ENCODE measurements at regions not wholly inside any gene's neighbourhood (a gene's known extent, or its start where the extent isn't known, plus 50 kb on each side); places are given as distances from the start of the nearest gene placed in this dataset.

GRCh38 chr1:68799096-68799495 lies 302.2 kb upstream of the DEPDC1 start:
- DNase-seq (no peak), ATAC-seq (ENCODE audit: low read depth) (no peak)
- H3K27ac Mint-ChIP-seq, result no peak overlapping the region
- peaks cover 3% of the 10 kb centered on the region for H3K9me3 Mint-ChIP-seq
- TF ChIP-seq, protein P1, sequence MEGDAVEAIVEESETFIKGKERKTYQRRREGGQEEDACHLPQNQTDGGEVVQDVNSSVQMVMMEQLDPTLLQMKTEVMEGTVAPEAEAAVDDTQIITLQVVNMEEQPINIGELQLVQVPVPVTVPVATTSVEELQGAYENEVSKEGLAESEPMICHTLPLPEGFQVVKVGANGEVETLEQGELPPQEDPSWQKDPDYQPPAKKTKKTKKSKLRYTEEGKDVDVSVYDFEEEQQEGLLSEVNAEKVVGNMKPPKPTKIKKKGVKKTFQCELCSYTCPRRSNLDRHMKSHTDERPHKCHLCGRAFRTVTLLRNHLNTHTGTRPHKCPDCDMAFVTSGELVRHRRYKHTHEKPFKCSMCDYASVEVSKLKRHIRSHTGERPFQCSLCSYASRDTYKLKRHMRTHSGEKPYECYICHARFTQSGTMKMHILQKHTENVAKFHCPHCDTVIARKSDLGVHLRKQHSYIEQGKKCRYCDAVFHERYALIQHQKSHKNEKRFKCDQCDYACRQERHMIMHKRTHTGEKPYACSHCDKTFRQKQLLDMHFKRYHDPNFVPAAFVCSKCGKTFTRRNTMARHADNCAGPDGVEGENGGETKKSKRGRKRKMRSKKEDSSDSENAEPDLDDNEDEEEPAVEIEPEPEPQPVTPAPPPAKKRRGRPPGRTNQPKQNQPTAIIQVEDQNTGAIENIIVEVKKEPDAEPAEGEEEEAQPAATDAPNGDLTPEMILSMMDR (IDR thresholded peaks at IDR 0.05), result no peak
- intact Hi-C loops (cut with micrococcal nuclease), result no loop called here
- CTCF ChIA-PET, result no interaction called here
- H3K4me3 Mint-ChIP-seq, result no peak overlapping the region
- no peaks in the 10 kb centered on the region for H3K36me3 Mint-ChIP-seq (ENCODE audit: low read depth)
- H3K27me3 Mint-ChIP-seq, result no peaks in the 10 kb centered on the region
- no peaks in the 10 kb centered on the region for H3K4me1 Mint-ChIP-seq
- POLR2A ChIA-PET, result no interaction called here

GRCh38 chr1:68800182-68800581 lies 303.3 kb upstream of the DEPDC1 start:
- H3K4me3 Mint-ChIP-seq, result no peak overlapping the region
- TF ChIP-seq, protein P1 (IDR thresholded peaks at IDR 0.05), result no peak
- H3K4me1 Mint-ChIP-seq, result no peaks in the 10 kb centered on the region
- POLR2A ChIA-PET, result no interaction called here
- CTCF ChIA-PET, result no interaction called here
- ATAC-seq (ENCODE audit: low read depth), result no peak
- no peak for DNase-seq
- intact Hi-C loops (cut with micrococcal nuclease), result no loop called here
- no peaks in the 10 kb centered on the region for H3K36me3 Mint-ChIP-seq (ENCODE audit: low read depth)
- no peak overlapping the region for H3K27ac Mint-ChIP-seq
- peaks cover 3% of the 10 kb centered on the region for H3K9me3 Mint-ChIP-seq
- no peaks in the 10 kb centered on the region for H3K27me3 Mint-ChIP-seq

DNA sequence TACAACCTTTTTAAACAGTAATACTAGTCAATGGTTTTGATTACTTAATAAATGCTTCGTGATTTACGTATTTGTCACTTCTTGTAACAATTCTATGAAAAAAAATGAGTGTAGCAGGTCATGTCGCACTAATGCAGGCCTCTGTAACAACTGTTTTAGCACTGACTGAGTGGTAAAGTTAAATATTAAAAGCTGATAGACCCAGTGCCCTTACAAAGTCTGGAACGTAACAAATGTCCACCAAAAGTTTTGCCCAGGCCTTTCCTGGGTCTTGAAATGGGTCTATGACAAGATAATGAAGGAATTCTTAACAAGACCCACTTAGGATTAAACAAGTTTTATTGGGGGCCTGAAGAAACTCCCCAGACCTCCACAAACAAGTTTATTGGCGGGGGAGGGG lies 304.6 kb upstream of the DEPDC1 start:
- CTCF ChIA-PET, result no interaction called here
- H3K36me3 Mint-ChIP-seq (ENCODE audit: low read depth), result no peaks in the 10 kb centered on the region
- ATAC-seq (ENCODE audit: low read depth), result no peak
- no peaks in the 10 kb centered on the region for H3K4me1 Mint-ChIP-seq
- POLR2A ChIA-PET, result no interaction called here
- DNase-seq, result no peak
- no peaks in the 10 kb centered on the region for H3K27me3 Mint-ChIP-seq
- H3K27ac Mint-ChIP-seq, result no peak overlapping the region
- H3K4me3 Mint-ChIP-seq, result no peak overlapping the region
- TF ChIP-seq, protein P1 (IDR thresholded peaks at IDR 0.05), result no peak
- intact Hi-C loops (cut with micrococcal nuclease), result no loop called here
- peaks cover 3% of the 10 kb centered on the region for H3K9me3 Mint-ChIP-seq

DNA sequence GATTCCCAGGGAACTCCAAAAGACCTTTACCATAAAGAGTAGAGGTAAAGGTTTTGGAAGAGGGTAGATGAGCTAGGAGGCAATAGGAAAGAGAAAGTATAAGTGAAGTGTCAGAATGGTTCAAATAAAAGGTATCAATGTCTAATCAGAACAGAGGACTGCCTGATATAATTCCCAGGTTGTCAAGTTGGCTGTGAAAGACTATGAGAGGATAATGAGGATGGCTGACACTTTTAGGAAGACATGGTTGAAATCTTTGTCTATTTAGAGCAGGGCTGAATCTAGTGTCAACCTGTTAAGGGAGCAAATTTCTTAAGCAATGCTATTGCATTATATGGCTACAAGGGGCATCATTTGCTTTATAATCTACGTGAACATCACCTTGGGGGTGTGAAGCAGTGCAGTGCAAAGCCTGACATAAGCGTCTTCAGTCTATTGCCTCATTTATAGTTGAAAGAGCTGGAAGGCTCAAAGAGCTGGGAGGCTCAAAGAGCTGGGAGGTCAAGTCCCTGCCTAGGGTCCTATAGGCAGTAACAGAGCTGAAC lies 308.3 kb upstream of the DEPDC1 start:
- ChIA-PET CTCF (no interaction called here), POLR2A (no interaction called here)
- TF ChIP-seq, protein P1 (IDR thresholded peaks at IDR 0.05), result no peak
- intact Hi-C loops (cut with micrococcal nuclease), result no loop called here
- no peak for DNase-seq
- H3K36me3 Mint-ChIP-seq (ENCODE audit: low read depth), result no peaks in the 10 kb centered on the region
- H3K27ac Mint-ChIP-seq, result no peak overlapping the region
- H3K4me3 Mint-ChIP-seq, result no peak overlapping the region
- H3K9me3 Mint-ChIP-seq, result peaks cover 3% of the 10 kb centered on the region
- no peaks in the 10 kb centered on the region for H3K27me3 Mint-ChIP-seq
- no peak for ATAC-seq (ENCODE audit: low read depth)
- no peaks in the 10 kb centered on the region for H3K4me1 Mint-ChIP-seq

DNA sequence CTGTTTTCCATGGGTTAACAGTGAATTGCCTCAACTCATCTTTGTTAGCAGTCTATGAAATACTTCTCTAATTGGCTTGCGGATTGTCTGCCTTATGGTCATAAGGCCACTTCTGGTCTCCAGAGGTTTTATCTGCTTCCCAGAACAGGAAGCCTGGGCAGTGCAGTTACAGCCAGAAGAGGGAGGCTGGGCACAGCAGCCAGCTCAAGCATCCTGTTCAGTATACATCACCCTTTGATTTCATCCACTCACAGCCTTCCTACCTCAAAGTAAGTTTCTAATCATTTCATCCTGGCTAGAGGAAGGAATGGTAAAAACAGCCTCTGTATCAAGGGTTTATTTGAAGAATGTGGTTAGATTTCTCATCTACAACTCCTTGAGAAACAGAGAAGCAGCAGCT lies 311.5 kb upstream of the DEPDC1 start:
- Mint-ChIP-seq H3K27me3 (no peaks in the 10 kb centered on the region), H3K9me3 (peaks cover 4% of the 10 kb centered on the region), H3K36me3 (ENCODE audit: low read depth) (no peaks in the 10 kb centered on the region), H3K4me3 (no peak overlapping the region), H3K4me1 (no peaks in the 10 kb centered on the region), H3K27ac (no peak overlapping the region)
- DNase-seq (no peak), ATAC-seq (ENCODE audit: low read depth) (no peak)
- intact Hi-C loops (cut with micrococcal nuclease), result no loop called here
- POLR2A ChIA-PET, result no interaction called here
- CTCF ChIA-PET, result no interaction called here
- TF ChIP-seq, protein P1 (IDR thresholded peaks at IDR 0.05), result no peak

Measured in activated B cell treated with CpG ODN at 0.5 μM for 24 hours (primary cell).